HFF-Myc (cell line): ENCODE measurements at regions not wholly inside any gene's neighbourhood (a gene's known extent, or its start where the extent isn't known, plus 50 kb on each side); places are given as distances from the start of the nearest gene placed in this dataset.

Experiments
- DNase-seq: peaks from one replicate; pipeline ENCODE4 v3.0.0-alpha.2; 2011; ENCODE audit warnings: low read depth; ENCODE audit errors: extremely low read depth
- H3K4me3 ChIP-seq: replicated peaks from 2 replicates; pipeline ENCODE4 v1.5.1; 2011; ENCODE audit warnings: low read depth, mild to moderate bottlenecking, control low read depth, low read length
- TF ChIP-seq, protein P1 (sequence below): IDR thresholded peaks from 2 replicates; pipeline ENCODE4 v1.5.1; 2012; ENCODE audit warnings: mild to moderate bottlenecking, low read depth, low read length, control low read depth; ENCODE audit errors: missing control alignments

GRCh38 chr9:73575101-73576060 lies 423.7 kb downstream of the ANXA1 start:
- H3K4me3 ChIP-seq = no peak overlapping the region
- no peak for DNase-seq
- TF ChIP-seq, protein P1, sequence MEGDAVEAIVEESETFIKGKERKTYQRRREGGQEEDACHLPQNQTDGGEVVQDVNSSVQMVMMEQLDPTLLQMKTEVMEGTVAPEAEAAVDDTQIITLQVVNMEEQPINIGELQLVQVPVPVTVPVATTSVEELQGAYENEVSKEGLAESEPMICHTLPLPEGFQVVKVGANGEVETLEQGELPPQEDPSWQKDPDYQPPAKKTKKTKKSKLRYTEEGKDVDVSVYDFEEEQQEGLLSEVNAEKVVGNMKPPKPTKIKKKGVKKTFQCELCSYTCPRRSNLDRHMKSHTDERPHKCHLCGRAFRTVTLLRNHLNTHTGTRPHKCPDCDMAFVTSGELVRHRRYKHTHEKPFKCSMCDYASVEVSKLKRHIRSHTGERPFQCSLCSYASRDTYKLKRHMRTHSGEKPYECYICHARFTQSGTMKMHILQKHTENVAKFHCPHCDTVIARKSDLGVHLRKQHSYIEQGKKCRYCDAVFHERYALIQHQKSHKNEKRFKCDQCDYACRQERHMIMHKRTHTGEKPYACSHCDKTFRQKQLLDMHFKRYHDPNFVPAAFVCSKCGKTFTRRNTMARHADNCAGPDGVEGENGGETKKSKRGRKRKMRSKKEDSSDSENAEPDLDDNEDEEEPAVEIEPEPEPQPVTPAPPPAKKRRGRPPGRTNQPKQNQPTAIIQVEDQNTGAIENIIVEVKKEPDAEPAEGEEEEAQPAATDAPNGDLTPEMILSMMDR = no peak

DNA sequence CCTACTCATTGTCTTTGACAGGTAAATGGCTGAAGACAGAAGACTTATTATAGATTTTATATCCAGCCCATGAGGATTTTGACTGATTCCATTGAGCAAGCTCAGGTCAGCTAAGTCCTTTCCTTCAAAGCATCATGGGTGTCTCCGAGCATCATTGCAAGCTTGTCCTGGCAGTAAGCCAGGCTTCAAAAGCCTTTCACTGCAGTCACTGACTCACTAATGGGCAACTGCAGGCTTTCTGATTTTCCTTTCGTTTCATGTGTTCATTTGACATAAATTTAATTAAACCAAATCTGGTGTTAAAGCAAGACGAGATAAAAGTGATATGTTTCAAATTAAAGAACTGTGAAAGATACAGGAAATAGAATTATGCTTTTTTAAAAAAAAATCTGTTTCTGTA lies 426.2 kb downstream of the ANXA1 start:
- no peak for DNase-seq
- no peak overlapping the region for H3K4me3 ChIP-seq
- TF ChIP-seq, protein P1 = no peak

DNA sequence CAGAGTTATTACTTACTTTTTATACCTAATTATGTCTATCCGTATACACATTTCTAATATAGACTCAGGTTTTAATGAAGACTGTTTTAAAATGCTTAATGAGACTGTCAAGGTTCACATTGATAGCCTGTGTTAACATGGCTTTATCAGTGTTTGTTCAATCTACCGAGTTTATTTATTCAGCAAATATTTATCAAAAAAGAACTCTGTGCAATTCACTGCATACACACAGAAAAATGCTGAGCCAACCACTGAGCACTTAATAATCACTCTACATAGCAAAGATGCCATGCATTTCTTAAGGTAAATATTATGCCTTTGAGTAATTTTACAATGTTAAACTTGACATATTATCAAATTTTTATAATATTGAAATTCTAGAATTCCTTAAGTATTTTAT lies 428.2 kb downstream of the ANXA1 start:
- no peak overlapping the region for H3K4me3 ChIP-seq
- no peak for DNase-seq
- TF ChIP-seq, protein P1 = no peak

- no peak overlapping the region for H3K4me3 ChIP-seq
- TF ChIP-seq, protein P1 = no peak
- DNase-seq = no peak
Observed at GRCh38 chr9:73583576-73583975, 431.9 kb downstream of the ANXA1 start.

DNA sequence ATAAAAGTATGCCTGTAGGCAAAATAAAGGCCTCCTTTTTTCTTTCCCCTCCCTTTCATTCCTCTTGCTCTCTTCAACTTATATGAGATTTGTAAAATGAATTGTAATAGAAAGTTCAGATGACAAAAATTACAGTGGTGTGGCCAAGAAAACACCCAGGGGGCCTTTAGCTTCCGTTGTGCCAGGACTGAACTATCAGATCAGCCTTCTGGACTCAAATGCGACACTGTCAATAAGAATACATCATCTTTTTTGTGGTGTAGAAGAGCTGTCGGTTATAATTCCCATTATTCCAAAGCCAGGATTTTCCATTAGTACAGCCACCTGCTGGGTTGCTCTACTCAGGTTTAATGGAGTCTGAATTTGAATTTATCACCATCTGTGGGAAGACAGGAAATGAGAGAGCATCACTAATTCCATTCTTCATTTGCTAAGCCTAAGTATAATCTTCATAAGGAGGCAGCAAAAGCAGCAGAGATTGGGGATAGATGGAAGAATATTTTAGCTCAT lies 443.4 kb downstream of the ANXA1 start:
- H3K4me3 ChIP-seq = no peak overlapping the region
- TF ChIP-seq, protein P1 = no peak
- DNase-seq = no peak

DNA sequence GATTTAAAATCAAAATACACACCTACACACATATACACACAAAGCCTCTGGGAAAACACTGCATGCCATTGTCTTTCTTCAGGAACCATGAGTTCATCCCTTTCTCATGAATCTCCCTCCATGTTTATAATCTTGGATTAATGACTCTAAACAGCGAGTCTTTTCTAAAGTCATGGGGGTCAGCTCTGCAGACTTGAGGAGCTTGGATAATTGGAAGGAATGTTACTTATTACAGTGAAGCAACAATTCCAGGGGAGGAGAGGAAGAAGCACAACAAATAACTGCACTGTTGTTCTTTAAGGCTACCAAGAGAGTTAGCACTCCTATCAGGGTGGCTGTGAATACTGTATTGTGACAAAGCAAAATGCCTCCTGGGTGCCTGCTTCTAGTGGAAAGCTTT lies 444.7 kb downstream of the ANXA1 start:
- no peak overlapping the region for H3K4me3 ChIP-seq
- no peak for DNase-seq
- TF ChIP-seq, protein P1 = no peak
